GM12873 (cell line): ENCODE measurements at regions not wholly inside any gene's neighbourhood (a gene's known extent, or its start where the extent isn't known, plus 50 kb on each side); places are given as distances from the start of the nearest gene placed in this dataset.

ENCODE experiments used
- CTCF ChIP-seq: IDR thresholded peaks from 2 replicates; pipeline ENCODE4 v1.5.1; 2012; ENCODE audit warnings: low read depth, mild to moderate bottlenecking, moderate library complexity, low read length, control low read depth; ENCODE audit not compliant: insufficient read depth; ENCODE audit errors: missing control alignments

- TF ChIP-seq CTCF, result no peak
Measured at GRCh38 chr13:85266331-85266730, 532.9 kb downstream of the SLITRK6 start.

- TF ChIP-seq CTCF, result no peak
Measured at GRCh38 chr13:85265296-85265695, 533.9 kb downstream of the SLITRK6 start.

- TF ChIP-seq CTCF, result no peak
Measured at GRCh38 chr13:85262499-85262898, 536.7 kb downstream of the SLITRK6 start.

GRCh38 chr13:85261757-85262346, 537.4 kb downstream of the SLITRK6 start:
- no peak for TF ChIP-seq CTCF

GRCh38 chr13:85260896-85261295, 538.3 kb downstream of the SLITRK6 start:
- no peak for TF ChIP-seq CTCF

GRCh38 chr13:85255978-85256377, 543.2 kb downstream of the SLITRK6 start:
- TF ChIP-seq CTCF, result no peak

- TF ChIP-seq CTCF, result no peak
Measured at GRCh38 chr13:85254641-85255040, 544.6 kb downstream of the SLITRK6 start.
